ENCODE measurements at regions not wholly inside any gene's neighbourhood (a gene's known extent, or its start where the extent isn't known, plus 50 kb on each side); places are given as distances from the start of the nearest gene placed in this dataset.

DNA sequence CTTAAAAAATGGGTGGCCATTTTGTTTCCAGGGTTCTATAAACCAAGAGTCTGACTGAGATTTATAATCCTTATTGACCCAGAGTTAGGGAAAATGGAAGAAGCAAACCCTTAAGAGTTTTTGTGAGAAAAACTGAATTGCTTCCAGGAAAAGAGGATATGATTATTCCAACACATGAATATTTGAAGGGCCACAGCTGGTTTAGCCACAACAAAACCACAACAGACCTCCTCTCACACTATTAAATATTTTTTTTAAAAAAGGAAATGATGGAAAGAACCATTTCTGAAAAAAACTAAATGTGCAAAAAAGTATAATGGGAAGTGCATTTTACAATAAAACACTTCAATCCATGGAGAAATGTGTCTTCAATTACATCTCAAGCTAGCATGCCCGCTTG is 182.7 kb downstream of the ETAA1 start (continued):
- TF ChIP-seq, protein P1, sequence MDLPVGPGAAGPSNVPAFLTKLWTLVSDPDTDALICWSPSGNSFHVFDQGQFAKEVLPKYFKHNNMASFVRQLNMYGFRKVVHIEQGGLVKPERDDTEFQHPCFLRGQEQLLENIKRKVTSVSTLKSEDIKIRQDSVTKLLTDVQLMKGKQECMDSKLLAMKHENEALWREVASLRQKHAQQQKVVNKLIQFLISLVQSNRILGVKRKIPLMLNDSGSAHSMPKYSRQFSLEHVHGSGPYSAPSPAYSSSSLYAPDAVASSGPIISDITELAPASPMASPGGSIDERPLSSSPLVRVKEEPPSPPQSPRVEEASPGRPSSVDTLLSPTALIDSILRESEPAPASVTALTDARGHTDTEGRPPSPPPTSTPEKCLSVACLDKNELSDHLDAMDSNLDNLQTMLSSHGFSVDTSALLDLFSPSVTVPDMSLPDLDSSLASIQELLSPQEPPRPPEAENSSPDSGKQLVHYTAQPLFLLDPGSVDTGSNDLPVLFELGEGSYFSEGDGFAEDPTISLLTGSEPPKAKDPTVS (IDR thresholded peaks at IDR 0.05; ENCODE audit: low read depth, low read length) = no peak
- no peak for TF ChIP-seq MTA2 (IDR thresholded peaks at IDR 0.05; ENCODE audit: low read depth)
- TF ChIP-seq FOXM1 (IDR thresholded peaks at IDR 0.05; ENCODE audit: low read depth, low read length) = no peak
- no peak for TF ChIP-seq SMARCA5 (IDR thresholded peaks at IDR 0.05)

DNA sequence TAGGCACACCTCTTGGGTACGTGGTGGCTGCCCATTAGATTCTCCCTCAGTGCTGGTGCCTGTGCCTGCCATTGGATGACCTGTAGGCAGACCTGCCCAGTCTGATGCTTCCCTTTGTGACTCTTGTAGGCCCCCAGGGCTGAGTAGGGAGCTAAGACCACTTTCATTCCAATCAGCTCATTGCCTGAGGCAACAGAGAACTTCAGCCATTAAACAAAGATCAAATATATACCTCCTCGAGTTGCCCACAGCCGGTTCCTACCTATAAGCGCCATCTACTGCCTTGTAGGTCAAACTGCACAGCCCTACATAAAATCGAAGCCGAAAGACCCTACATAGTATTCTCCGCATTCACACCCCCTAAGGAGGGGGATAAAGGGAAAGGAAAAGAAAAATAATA is 184.6 kb downstream of the ETAA1 start:
- WGBS (ENCODE audit: insufficient coverage, insufficient replicate concordance, low lambda C conversion rate, missing lambda C conversion rate) = 39% methylated on average over 7 of the region's 7 CpGs
- no peak overlapping the region for H3K9ac ChIP-seq (ENCODE audit: control insufficient read depth, insufficient read depth, low read length)
- no peaks in the 10 kb centered on the region for H3K27me3 ChIP-seq (replicated peaks in 1 of 2; ENCODE audit: control insufficient read depth in 2 of 2, insufficient read depth in 2 of 2, low read length in 1 of 2)
- in situ Hi-C loops (cut with MboI) = no loop called here
- H3K4me2 ChIP-seq (ENCODE audit: control insufficient read depth, insufficient read depth) = no peak overlapping the region
- H3K79me2 ChIP-seq (ENCODE audit: control insufficient read depth, insufficient read depth, low read length) = no peaks in the 10 kb centered on the region
- ChIA-PET SMC1A (ENCODE audit: uncharacterized antibody, unreplicated experiment) (no interaction called here), POLR2A (no interaction called here), CTCF (interaction anchor here (0.7 kb wide), 1 partner anchor 310 kb away, joined by 3 read pairs; no protein-coding TSS in a partner anchor), RAD21 (ENCODE audit: unreplicated experiment) (no interaction called here)
- no peak for FAIRE-seq
- H3K36me3 ChIP-seq (ENCODE audit: control insufficient read depth in 2 of 2, insufficient read depth in 2 of 2, low read length in 1 of 2) = no peaks in the 10 kb centered on the region
- no peak for DNase-seq (ENCODE audit: low read depth, low spot score)
- ATAC-seq = peak; percentile 61
- no peak overlapping the region for H2AFZ ChIP-seq (ENCODE audit: control insufficient read depth, low read depth, low read length)
- no peaks in the 10 kb centered on the region for H3K4me1 ChIP-seq (ENCODE audit: control insufficient read depth, insufficient read depth, low read length)
- no peak overlapping the region for H3K27ac ChIP-seq (ENCODE audit: control insufficient read depth, insufficient read depth)
- H3K9me3 ChIP-seq (replicated peaks; ENCODE audit: control insufficient read depth, insufficient read depth, low read length) = no peaks in the 10 kb centered on the region; the same call in 1 of the 3 replicates
- BruUV-seq (replicated peaks) = no TSS peak
- H3K4me3 ChIP-seq = no peak overlapping the region
- H4K20me1 ChIP-seq (ENCODE audit: control insufficient read depth, insufficient read depth) = no peaks in the 10 kb centered on the region
- TF ChIP-seq RAD21 (IDR thresholded peaks at IDR 0.05; ENCODE audit: insufficient read depth, low read depth, low read length) = peak; percentile 27; the same call in 1 of the 2 replicates
- TF ChIP-seq CHD2 (IDR thresholded peaks at IDR 0.05; ENCODE audit: borderline replicate concordance, low read depth, low read length) = no peak
- TF ChIP-seq, protein P2, sequence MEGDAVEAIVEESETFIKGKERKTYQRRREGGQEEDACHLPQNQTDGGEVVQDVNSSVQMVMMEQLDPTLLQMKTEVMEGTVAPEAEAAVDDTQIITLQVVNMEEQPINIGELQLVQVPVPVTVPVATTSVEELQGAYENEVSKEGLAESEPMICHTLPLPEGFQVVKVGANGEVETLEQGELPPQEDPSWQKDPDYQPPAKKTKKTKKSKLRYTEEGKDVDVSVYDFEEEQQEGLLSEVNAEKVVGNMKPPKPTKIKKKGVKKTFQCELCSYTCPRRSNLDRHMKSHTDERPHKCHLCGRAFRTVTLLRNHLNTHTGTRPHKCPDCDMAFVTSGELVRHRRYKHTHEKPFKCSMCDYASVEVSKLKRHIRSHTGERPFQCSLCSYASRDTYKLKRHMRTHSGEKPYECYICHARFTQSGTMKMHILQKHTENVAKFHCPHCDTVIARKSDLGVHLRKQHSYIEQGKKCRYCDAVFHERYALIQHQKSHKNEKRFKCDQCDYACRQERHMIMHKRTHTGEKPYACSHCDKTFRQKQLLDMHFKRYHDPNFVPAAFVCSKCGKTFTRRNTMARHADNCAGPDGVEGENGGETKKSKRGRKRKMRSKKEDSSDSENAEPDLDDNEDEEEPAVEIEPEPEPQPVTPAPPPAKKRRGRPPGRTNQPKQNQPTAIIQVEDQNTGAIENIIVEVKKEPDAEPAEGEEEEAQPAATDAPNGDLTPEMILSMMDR (IDR thresholded peaks at IDR 0.05 in 2 of 3, conservative IDR thresholded peaks at IDR 0.05 in 1 of 3; ENCODE audit: control insufficient read depth in 2 of 3, extremely low read depth in 1 of 3, insufficient read depth in 1 of 3, low read depth in 3 of 3, low read length in 3 of 3) = peak in 2 of 3 experiments; percentile 28; a peak in 4 of 6 replicates
- intact Hi-C loops (cut with micrococcal nuclease; ENCODE audit: unreplicated experiment) = no loop called here

All from GM12878 (cell line).